GM23338 (cell line): ENCODE measurements at regions not wholly inside any gene's neighbourhood (a gene's known extent, or its start where the extent isn't known, plus 50 kb on each side); places are given as distances from the start of the nearest gene placed in this dataset.

Source experiments
- CREB1 ChIP-seq: fragments of 250-450 bp; sonication (Bioruptor Pico); IDR thresholded peaks from 2 replicates; pipeline ENCODE4 v1.5.0; 2020; ENCODE audit warnings: low read depth, mild to moderate bottlenecking, moderate library complexity
- EZH2 ChIP-seq: fragments of 200-600 bp; sonication (generic); IDR thresholded peaks from one replicate; pipeline ENCODE4 v1.8.0; 2017; ENCODE audit warnings: antibody characterized with exemption, mild to moderate bottlenecking, low read depth; ENCODE audit not compliant: unreplicated experiment
- EZH2phosphoT487 ChIP-seq: fragments of 200-600 bp; sonication (generic); IDR thresholded peaks from one replicate; pipeline ENCODE4 v1.8.1; 2018; ENCODE audit warnings: antibody characterized with exemption; ENCODE audit not compliant: unreplicated experiment
- JUNB ChIP-seq: IDR thresholded peaks from one replicate; pipeline ENCODE4 v1.6.1; 2016; ENCODE audit warnings: antibody characterized with exemption; ENCODE audit not compliant: unreplicated experiment
- NANOG ChIP-seq: IDR thresholded peaks from 2 replicates; pipeline ENCODE4 v1.6.1; 2016; ENCODE audit warnings: antibody characterized with exemption, borderline replicate concordance
- POLR2AphosphoS5 ChIP-seq: IDR thresholded peaks from 2 replicates; pipeline ENCODE4 v1.6.1; 2016; ENCODE audit warnings: antibody characterized with exemption, low read depth
- ZNF114 ChIP-seq: fragments of 250-450 bp; sonication (Bioruptor Pico); IDR thresholded peaks from 2 replicates; pipeline ENCODE4 v1.5.0; 2020; ENCODE audit warnings: mild to moderate bottlenecking, moderate library complexity
- ZNF331 ChIP-seq: fragments of 250-450 bp; sonication (Bioruptor Pico); IDR thresholded peaks from 2 replicates; pipeline ENCODE4 v1.5.0; 2020; ENCODE audit warnings: low read depth, mild to moderate bottlenecking, moderate library complexity
- TF ChIP-seq, protein P1 (sequence below): IDR thresholded peaks from one replicate; pipeline ENCODE4 v1.6.1; 2018; ENCODE audit warnings: antibody characterized with exemption; ENCODE audit not compliant: unreplicated experiment
- TF ChIP-seq, protein P2 (sequence below), 2 experiments: fragments of 200-600 bp in 1 of 2; sonication (generic) in 1 of 2; conservative IDR thresholded peaks; 2 replicates each; pipeline versions ENCODE4 v1.5.1 to v1.6.1; 2016 to 2017; ENCODE audit warnings: antibody characterized with exemption in 2 of 2, low read depth in 2 of 2, mild to moderate bottlenecking in 2 of 2, moderate library complexity in 1 of 2
- TF ChIP-seq, protein P3 (sequence below): IDR thresholded peaks from 2 replicates; pipeline ENCODE4 v1.6.1; 2016; ENCODE audit warnings: antibody characterized with exemption
- TF ChIP-seq, protein P4 (sequence below): fragments of 250-450 bp; sonication (Bioruptor Pico); IDR thresholded peaks from 2 replicates; pipeline ENCODE4 v1.5.0; 2020; ENCODE audit warnings: mild to moderate bottlenecking, moderate library complexity

DNA sequence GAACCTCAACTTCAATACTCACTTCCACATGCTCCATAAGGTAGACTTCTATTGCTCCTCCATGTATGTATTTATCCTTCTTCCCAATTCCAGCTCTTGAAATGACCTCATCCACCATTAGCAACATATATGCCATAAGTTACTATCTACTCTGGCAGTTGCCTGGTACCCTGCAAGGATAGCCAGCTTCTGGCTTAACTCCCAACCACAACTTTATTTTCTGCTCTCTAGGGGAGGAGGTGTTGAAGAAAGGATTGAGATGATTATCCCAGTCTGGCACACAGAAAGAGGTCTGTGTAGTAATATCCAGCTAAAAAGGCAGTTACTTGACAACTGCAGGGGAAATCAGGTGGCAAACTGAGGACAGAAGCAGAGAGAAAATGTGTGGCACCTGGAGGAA lies 71.5 kb upstream of the MDM1 start:
- TF ChIP-seq, protein P1, sequence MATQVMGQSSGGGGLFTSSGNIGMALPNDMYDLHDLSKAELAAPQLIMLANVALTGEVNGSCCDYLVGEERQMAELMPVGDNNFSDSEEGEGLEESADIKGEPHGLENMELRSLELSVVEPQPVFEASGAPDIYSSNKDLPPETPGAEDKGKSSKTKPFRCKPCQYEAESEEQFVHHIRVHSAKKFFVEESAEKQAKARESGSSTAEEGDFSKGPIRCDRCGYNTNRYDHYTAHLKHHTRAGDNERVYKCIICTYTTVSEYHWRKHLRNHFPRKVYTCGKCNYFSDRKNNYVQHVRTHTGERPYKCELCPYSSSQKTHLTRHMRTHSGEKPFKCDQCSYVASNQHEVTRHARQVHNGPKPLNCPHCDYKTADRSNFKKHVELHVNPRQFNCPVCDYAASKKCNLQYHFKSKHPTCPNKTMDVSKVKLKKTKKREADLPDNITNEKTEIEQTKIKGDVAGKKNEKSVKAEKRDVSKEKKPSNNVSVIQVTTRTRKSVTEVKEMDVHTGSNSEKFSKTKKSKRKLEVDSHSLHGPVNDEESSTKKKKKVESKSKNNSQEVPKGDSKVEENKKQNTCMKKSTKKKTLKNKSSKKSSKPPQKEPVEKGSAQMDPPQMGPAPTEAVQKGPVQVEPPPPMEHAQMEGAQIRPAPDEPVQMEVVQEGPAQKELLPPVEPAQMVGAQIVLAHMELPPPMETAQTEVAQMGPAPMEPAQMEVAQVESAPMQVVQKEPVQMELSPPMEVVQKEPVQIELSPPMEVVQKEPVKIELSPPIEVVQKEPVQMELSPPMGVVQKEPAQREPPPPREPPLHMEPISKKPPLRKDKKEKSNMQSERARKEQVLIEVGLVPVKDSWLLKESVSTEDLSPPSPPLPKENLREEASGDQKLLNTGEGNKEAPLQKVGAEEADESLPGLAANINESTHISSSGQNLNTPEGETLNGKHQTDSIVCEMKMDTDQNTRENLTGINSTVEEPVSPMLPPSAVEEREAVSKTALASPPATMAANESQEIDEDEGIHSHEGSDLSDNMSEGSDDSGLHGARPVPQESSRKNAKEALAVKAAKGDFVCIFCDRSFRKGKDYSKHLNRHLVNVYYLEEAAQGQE = no peak
- TF ChIP-seq, protein P2, sequence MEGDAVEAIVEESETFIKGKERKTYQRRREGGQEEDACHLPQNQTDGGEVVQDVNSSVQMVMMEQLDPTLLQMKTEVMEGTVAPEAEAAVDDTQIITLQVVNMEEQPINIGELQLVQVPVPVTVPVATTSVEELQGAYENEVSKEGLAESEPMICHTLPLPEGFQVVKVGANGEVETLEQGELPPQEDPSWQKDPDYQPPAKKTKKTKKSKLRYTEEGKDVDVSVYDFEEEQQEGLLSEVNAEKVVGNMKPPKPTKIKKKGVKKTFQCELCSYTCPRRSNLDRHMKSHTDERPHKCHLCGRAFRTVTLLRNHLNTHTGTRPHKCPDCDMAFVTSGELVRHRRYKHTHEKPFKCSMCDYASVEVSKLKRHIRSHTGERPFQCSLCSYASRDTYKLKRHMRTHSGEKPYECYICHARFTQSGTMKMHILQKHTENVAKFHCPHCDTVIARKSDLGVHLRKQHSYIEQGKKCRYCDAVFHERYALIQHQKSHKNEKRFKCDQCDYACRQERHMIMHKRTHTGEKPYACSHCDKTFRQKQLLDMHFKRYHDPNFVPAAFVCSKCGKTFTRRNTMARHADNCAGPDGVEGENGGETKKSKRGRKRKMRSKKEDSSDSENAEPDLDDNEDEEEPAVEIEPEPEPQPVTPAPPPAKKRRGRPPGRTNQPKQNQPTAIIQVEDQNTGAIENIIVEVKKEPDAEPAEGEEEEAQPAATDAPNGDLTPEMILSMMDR (conservative IDR thresholded peaks at IDR 0.05; ENCODE audit: low read depth in 2 of 2) = no peak
- no peak for TF ChIP-seq POLR2AphosphoS5
- TF ChIP-seq EZH2 = no peak
- TF ChIP-seq CREB1 = no peak
- TF ChIP-seq NANOG = no peak
- TF ChIP-seq, protein P3, sequence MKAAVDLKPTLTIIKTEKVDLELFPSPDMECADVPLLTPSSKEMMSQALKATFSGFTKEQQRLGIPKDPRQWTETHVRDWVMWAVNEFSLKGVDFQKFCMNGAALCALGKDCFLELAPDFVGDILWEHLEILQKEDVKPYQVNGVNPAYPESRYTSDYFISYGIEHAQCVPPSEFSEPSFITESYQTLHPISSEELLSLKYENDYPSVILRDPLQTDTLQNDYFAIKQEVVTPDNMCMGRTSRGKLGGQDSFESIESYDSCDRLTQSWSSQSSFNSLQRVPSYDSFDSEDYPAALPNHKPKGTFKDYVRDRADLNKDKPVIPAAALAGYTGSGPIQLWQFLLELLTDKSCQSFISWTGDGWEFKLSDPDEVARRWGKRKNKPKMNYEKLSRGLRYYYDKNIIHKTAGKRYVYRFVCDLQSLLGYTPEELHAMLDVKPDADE = no peak
- no peak for TF ChIP-seq ZNF331 (CRISPR knock-in tag)
- TF ChIP-seq, protein P4, sequence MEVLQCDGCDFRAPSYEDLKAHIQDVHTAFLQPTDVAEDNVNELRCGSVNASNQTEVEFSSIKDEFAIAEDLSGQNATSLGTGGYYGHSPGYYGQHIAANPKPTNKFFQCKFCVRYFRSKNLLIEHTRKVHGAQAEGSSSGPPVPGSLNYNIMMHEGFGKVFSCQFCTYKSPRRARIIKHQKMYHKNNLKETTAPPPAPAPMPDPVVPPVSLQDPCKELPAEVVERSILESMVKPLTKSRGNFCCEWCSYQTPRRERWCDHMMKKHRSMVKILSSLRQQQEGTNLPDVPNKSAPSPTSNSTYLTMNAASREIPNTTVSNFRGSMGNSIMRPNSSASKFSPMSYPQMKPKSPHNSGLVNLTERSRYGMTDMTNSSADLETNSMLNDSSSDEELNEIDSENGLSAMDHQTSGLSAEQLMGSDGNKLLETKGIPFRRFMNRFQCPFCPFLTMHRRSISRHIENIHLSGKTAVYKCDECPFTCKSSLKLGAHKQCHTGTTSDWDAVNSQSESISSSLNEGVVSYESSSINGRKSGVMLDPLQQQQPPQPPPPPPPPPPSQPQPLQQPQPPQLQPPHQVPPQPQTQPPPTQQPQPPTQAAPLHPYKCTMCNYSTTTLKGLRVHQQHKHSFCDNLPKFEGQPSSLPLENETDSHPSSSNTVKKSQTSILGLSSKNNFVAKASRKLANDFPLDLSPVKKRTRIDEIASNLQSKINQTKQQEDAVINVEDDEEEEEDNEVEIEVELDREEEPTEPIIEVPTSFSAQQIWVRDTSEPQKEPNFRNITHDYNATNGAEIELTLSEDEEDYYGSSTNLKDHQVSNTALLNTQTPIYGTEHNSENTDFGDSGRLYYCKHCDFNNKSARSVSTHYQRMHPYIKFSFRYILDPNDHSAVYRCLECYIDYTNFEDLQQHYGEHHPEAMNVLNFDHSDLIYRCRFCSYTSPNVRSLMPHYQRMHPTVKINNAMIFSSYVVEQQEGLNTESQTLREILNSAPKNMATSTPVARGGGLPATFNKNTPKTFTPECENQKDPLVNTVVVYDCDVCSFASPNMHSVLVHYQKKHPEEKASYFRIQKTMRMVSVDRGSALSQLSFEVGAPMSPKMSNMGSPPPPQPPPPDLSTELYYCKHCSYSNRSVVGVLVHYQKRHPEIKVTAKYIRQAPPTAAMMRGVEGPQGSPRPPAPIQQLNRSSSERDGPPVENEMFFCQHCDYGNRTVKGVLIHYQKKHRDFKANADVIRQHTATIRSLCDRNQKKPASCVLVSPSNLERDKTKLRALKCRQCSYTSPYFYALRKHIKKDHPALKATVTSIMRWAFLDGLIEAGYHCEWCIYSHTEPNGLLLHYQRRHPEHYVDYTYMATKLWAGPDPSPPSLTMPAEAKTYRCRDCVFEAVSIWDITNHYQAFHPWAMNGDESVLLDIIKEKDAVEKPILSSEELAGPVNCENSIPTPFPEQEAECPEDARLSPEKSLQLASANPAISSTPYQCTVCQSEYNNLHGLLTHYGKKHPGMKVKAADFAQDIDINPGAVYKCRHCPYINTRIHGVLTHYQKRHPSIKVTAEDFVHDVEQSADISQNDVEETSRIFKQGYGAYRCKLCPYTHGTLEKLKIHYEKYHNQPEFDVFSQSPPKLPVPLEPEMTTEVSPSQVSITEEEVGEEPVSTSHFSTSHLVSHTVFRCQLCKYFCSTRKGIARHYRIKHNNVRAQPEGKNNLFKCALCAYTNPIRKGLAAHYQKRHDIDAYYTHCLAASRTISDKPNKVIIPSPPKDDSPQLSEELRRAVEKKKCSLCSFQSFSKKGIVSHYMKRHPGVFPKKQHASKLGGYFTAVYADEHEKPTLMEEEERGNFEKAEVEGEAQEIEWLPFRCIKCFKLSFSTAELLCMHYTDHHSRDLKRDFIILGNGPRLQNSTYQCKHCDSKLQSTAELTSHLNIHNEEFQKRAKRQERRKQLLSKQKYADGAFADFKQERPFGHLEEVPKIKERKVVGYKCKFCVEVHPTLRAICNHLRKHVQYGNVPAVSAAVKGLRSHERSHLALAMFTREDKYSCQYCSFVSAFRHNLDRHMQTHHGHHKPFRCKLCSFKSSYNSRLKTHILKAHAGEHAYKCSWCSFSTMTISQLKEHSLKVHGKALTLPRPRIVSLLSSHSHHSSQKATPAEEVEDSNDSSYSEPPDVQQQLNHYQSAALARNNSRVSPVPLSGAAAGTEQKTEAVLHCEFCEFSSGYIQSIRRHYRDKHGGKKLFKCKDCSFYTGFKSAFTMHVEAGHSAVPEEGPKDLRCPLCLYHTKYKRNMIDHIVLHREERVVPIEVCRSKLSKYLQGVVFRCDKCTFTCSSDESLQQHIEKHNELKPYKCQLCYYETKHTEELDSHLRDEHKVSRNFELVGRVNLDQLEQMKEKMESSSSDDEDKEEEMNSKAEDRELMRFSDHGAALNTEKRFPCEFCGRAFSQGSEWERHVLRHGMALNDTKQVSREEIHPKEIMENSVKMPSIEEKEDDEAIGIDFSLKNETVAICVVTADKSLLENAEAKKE (CRISPR knock-in tag) = no peak
- no peak for TF ChIP-seq JUNB
- no peak for TF ChIP-seq ZNF114
- no peak for TF ChIP-seq EZH2phosphoT487
